Esophagus muscularis mucosa (tissue), 4 donors: ENCODE measurements at regions not wholly inside any gene's neighbourhood (a gene's known extent, or its start where the extent isn't known, plus 50 kb on each side); places are given as distances from the start of the nearest gene placed in this dataset.

Source experiments
- CTCF ChIP-seq, 3 experiments: fragments of 200-600 bp in 2 of 3; fragments of 450-650 bp in 1 of 3; sonication (generic) in 2 of 3; IDR thresholded peaks; one replicate each; pipeline ENCODE4 v1.5.1; 2017 to 2019; ENCODE audit warnings: antibody characterized with exemption in 3 of 3, mild to moderate bottlenecking in 2 of 3, moderate library complexity in 1 of 3
- EP300 ChIP-seq: sonication (generic); formaldehyde crosslinking; IDR thresholded peaks from one replicate; pipeline ENCODE4 v1.6.1; 2017; ENCODE audit warnings: antibody characterized with exemption
- POLR2A ChIP-seq: fragments of 450-650 bp; IDR thresholded peaks from one replicate; pipeline ENCODE4 v1.6.1; 2017; ENCODE audit warnings: antibody characterized with exemption, moderate library complexity, mild to moderate bottlenecking, low read depth
- POLR2AphosphoS5 ChIP-seq, 2 donors: sonication (generic); formaldehyde crosslinking; IDR thresholded peaks; one replicate each; pipeline ENCODE4 v1.6.1; 2017; ENCODE audit warnings: antibody characterized with exemption in 2 of 2

- TF ChIP-seq CTCF (IDR thresholded peaks at IDR 0.05) (no peak), EP300 (no peak), POLR2AphosphoS5 (IDR thresholded peaks at IDR 0.05) (no peak), POLR2A (no peak)
These were observed 152.9 kb downstream of the SOD2 start for GRCh38 chr6:159540152-159540551.
